Keratinocyte (primary cell): ENCODE measurements at regions not wholly inside any gene's neighbourhood (a gene's known extent, or its start where the extent isn't known, plus 50 kb on each side); places are given as distances from the start of the nearest gene placed in this dataset.

ENCODE experiments used
- EZH2 ChIP-seq: IDR thresholded peaks from one replicate; pipeline ENCODE4 v1.6.1; 2012; ENCODE audit warnings: inconsistent platforms, mild to moderate bottlenecking, low read length, moderate library complexity
- TF ChIP-seq, protein P1 (sequence below), 3 experiments: IDR thresholded peaks in 1 of 3; conservative IDR thresholded peaks in 1 of 3; optimal IDR thresholded peaks in 1 of 3; 2 replicates in 2 of 3; 3 replicates in 1 of 3; pipeline versions ENCODE3 to v1.5.1; 2011; ENCODE audit warnings: low read length in 3 of 3, mild to moderate bottlenecking in 3 of 3, moderate library complexity in 2 of 3, control low read depth in 1 of 3, inconsistent platforms in 1 of 3; ENCODE audit not compliant: insufficient read depth in 2 of 3; ENCODE audit errors: extremely low read depth in 1 of 3

GRCh38 chr1:193555662-193556441, 369.4 kb upstream of the B3GALT2 start:
- TF ChIP-seq, protein P1, sequence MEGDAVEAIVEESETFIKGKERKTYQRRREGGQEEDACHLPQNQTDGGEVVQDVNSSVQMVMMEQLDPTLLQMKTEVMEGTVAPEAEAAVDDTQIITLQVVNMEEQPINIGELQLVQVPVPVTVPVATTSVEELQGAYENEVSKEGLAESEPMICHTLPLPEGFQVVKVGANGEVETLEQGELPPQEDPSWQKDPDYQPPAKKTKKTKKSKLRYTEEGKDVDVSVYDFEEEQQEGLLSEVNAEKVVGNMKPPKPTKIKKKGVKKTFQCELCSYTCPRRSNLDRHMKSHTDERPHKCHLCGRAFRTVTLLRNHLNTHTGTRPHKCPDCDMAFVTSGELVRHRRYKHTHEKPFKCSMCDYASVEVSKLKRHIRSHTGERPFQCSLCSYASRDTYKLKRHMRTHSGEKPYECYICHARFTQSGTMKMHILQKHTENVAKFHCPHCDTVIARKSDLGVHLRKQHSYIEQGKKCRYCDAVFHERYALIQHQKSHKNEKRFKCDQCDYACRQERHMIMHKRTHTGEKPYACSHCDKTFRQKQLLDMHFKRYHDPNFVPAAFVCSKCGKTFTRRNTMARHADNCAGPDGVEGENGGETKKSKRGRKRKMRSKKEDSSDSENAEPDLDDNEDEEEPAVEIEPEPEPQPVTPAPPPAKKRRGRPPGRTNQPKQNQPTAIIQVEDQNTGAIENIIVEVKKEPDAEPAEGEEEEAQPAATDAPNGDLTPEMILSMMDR (optimal IDR thresholded peaks at IDR 0.05 in 1 of 3, IDR thresholded peaks at IDR 0.05 in 1 of 3, conservative IDR thresholded peaks at IDR 0.05 in 1 of 3; ENCODE audit: extremely low read depth in 1 of 3, insufficient read depth in 2 of 3, low read length in 3 of 3) = no peak
- no peak for TF ChIP-seq EZH2
